SJSA1 (cell line): ENCODE measurements at regions not wholly inside any gene's neighbourhood (a gene's known extent, or its start where the extent isn't known, plus 50 kb on each side); places are given as distances from the start of the nearest gene placed in this dataset.

Source experiments
- DNase-seq, 2 experiments: peaks; one replicate each; pipeline ENCODE4 v3.0.0-alpha.2; 2015 to 2020; ENCODE audit warnings: low spot score in 2 of 2, low read depth in 1 of 2
- H3K27ac ChIP-seq: fragments of 250-450 bp; sonication (Bioruptor Pico); 2 replicates; pipeline ENCODE4 v1.5.1; 2020; ENCODE audit warnings: mild to moderate bottlenecking, moderate library complexity
- H3K27me3 ChIP-seq: fragments of 250-450 bp; sonication (Bioruptor Pico); replicated peaks from 2 replicates; pipeline ENCODE4 v1.5.1; 2020; ENCODE audit warnings: mild to moderate bottlenecking, moderate library complexity
- H3K36me3 ChIP-seq: fragments of 250-450 bp; sonication (Bioruptor Pico); 2 replicates; pipeline ENCODE4 v1.5.1; 2020; ENCODE audit warnings: mild to moderate bottlenecking
- H3K4me1 ChIP-seq: fragments of 250-450 bp; sonication (Bioruptor Pico); replicated peaks from 2 replicates; pipeline ENCODE4 v1.6.1; 2021; ENCODE audit warnings: mild to moderate bottlenecking
- H3K4me3 ChIP-seq: fragments of 250-450 bp; sonication (Bioruptor Pico); 2 replicates; pipeline ENCODE4 v1.5.1; 2020; ENCODE audit warnings: mild to moderate bottlenecking
- H3K9me3 ChIP-seq: fragments of 250-450 bp; sonication (Bioruptor Pico); replicated peaks from 2 replicates; pipeline ENCODE4 v1.5.1; 2020; ENCODE audit warnings: mild to moderate bottlenecking

DNA sequence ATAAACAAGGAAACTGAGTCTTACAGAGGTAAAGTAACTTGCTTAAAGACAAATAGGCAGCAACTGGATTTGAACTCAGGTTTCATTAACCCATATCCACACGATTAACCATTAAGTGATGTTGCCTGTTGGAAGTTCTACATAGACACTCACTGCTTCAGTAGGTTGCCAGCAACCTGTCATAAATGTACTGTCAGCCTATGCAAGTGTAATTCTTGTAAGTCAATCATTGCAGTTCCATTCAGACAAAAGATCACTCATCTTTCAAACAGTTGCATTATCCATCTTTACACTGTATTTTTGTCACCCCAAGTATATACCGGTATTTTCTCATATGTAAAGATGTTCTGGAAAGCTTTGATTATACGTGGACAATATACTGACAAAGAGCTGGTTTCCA lies 676.9 kb upstream of the PCDH20 start:
- H3K36me3 ChIP-seq, result no peaks in the 10 kb centered on the region
- no peaks in the 10 kb centered on the region for H3K4me1 ChIP-seq
- H3K9me3 ChIP-seq, result no peaks in the 10 kb centered on the region
- no peak overlapping the region for H3K4me3 ChIP-seq
- no peaks in the 10 kb centered on the region for H3K27me3 ChIP-seq
- H3K27ac ChIP-seq, result no peak overlapping the region
- no peak for DNase-seq

- Histone ChIP-seq H3K9me3 (no peaks in the 10 kb centered on the region), H3K36me3 (no peaks in the 10 kb centered on the region), H3K4me3 (no peak overlapping the region), H3K27ac (no peak overlapping the region), H3K27me3 (no peaks in the 10 kb centered on the region), H3K4me1 (no peaks in the 10 kb centered on the region)
- no peak for DNase-seq
Measured at GRCh38 chr13:62088165-62088564, 672.5 kb upstream of the PCDH20 start.

DNA sequence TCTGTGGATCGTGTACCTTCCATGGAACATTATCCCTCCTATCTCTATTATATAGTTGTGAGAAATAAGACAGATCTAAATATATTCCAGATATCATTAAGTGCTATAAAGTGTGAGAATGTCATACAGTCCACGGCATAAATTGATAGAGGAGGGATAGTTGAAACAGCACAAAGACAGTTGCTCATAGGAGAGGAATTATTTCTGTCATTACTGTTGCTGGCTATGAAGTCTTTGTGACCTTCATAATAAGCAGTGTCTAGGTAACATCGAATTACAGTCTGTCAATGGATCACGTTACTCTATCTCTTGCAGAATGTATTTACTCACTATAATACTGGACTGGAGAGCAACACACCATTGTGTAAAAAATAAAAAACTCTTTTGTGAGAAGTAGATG lies 671.5 kb upstream of the PCDH20 start:
- no peak for DNase-seq
- H3K27me3 ChIP-seq, result no peaks in the 10 kb centered on the region
- H3K4me1 ChIP-seq, result no peaks in the 10 kb centered on the region
- H3K9me3 ChIP-seq, result no peaks in the 10 kb centered on the region
- no peak overlapping the region for H3K27ac ChIP-seq
- H3K4me3 ChIP-seq, result no peak overlapping the region
- H3K36me3 ChIP-seq, result no peaks in the 10 kb centered on the region

GRCh38 chr13:62085337-62086229 lies 669.9 kb upstream of the PCDH20 start:
- Histone ChIP-seq H3K9me3 (no peaks in the 10 kb centered on the region), H3K27me3 (no peaks in the 10 kb centered on the region)
- no peak for DNase-seq

GRCh38 chr13:62084728-62085127 lies 669.1 kb upstream of the PCDH20 start:
- Histone ChIP-seq H3K27ac (no peak overlapping the region), H3K4me3 (no peak overlapping the region), H3K4me1 (no peaks in the 10 kb centered on the region), H3K9me3 (no peaks in the 10 kb centered on the region), H3K27me3 (no peaks in the 10 kb centered on the region), H3K36me3 (no peaks in the 10 kb centered on the region)
- DNase-seq, result no peak

More at GRCh38 chr13:62085337-62086229, 669.9 kb upstream of the PCDH20 start:
- H3K4me1 ChIP-seq, result no peaks in the 10 kb centered on the region
- no peaks in the 10 kb centered on the region for H3K36me3 ChIP-seq
- no peak overlapping the region for H3K4me3 ChIP-seq
- no peak overlapping the region for H3K27ac ChIP-seq

- no peak for DNase-seq
- Histone ChIP-seq H3K27ac (no peak overlapping the region), H3K9me3 (no peaks in the 10 kb centered on the region), H3K27me3 (no peaks in the 10 kb centered on the region), H3K36me3 (no peaks in the 10 kb centered on the region), H3K4me1 (no peaks in the 10 kb centered on the region), H3K4me3 (no peak overlapping the region)
Measured at GRCh38 chr13:62067821-62068220, 652.2 kb upstream of the PCDH20 start.

- H3K27me3 ChIP-seq, result no peaks in the 10 kb centered on the region
- H3K9me3 ChIP-seq, result no peaks in the 10 kb centered on the region
- H3K27ac ChIP-seq, result no peak overlapping the region
- no peak overlapping the region for H3K4me3 ChIP-seq
- H3K4me1 ChIP-seq, result no peaks in the 10 kb centered on the region
- H3K36me3 ChIP-seq, result no peaks in the 10 kb centered on the region
- DNase-seq, result no peak
Measured at GRCh38 chr13:62065016-62065415, 649.4 kb upstream of the PCDH20 start.

DNA sequence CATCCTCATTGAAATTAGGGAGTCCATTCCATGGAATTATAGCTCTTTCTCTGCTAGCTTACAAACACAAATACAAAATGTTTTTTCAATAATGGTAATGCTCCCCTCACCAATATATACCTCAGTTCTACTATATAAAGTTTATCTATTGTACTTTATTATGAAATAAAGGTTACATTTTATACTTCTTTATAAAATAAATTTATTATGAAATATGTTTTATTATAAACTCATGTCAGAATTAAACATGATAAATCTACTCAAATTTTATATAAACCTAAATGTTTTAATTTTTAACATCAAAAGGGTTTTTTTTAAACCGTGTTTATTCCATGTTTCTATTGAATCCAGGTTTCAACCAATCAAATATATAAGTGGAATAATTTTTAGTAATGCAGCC lies 646.1 kb upstream of the PCDH20 start:
- Histone ChIP-seq H3K27ac (no peak overlapping the region), H3K4me1 (no peaks in the 10 kb centered on the region), H3K27me3 (no peaks in the 10 kb centered on the region), H3K36me3 (no peaks in the 10 kb centered on the region), H3K9me3 (no peaks in the 10 kb centered on the region), H3K4me3 (no peak overlapping the region)
- no peak for DNase-seq

- H3K27ac ChIP-seq, result no peak overlapping the region
- no peak overlapping the region for H3K4me3 ChIP-seq
- no peaks in the 10 kb centered on the region for H3K27me3 ChIP-seq
- no peaks in the 10 kb centered on the region for H3K4me1 ChIP-seq
- no peaks in the 10 kb centered on the region for H3K36me3 ChIP-seq
- no peak for DNase-seq
- no peaks in the 10 kb centered on the region for H3K9me3 ChIP-seq
Measured at GRCh38 chr13:62060570-62060969, 644.9 kb upstream of the PCDH20 start.

DNA sequence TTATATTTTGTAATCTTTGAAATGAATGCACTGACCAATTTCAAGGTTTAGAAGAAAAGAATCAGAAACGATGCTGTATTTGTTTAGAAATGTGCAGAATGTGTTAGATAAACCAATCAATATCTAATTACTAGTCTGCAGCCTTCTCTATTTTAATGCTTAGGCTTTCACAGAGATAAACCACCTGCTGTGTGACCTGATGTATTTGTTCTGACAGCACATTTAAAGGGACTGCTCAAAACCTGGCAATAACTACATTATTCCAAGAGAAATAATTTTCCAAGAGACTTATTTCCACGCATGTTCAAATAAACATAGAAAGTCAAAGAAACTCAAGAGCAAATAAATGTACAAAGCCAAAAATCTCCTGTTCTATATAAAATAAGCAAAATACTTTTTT lies 641.6 kb upstream of the PCDH20 start:
- H3K27ac ChIP-seq, result no peak overlapping the region
- no peak for DNase-seq

DNA sequence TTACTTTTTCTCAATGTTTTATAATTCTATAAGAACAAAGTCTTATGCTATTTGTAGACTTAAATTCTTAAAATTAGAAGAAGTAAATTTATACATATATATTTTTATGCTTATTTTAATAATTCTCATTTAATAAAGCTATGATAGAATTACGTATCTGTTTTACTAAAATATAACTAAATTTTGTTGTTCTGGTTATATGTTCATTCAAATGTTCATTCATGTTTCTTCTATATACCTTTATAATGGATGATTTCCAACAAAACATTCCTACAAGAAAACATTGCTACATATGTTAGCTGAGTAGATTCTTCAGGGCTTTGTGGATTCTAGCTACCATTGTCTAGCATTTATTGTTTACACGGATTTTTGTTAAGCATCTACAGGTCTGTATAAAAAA lies 634.3 kb upstream of the PCDH20 start:
- Histone ChIP-seq H3K4me1 (no peaks in the 10 kb centered on the region), H3K4me3 (no peak overlapping the region), H3K36me3 (no peaks in the 10 kb centered on the region), H3K9me3 (no peaks in the 10 kb centered on the region), H3K27me3 (no peaks in the 10 kb centered on the region), H3K27ac (no peak overlapping the region)
- no peak for DNase-seq

More for the DNA sequence above, 641.6 kb upstream of the PCDH20 start:
- Histone ChIP-seq H3K9me3 (no peaks in the 10 kb centered on the region), H3K36me3 (no peaks in the 10 kb centered on the region), H3K4me3 (no peak overlapping the region), H3K27me3 (no peaks in the 10 kb centered on the region), H3K4me1 (no peaks in the 10 kb centered on the region)

- no peak for DNase-seq
- Histone ChIP-seq H3K4me3 (no peak overlapping the region), H3K9me3 (no peaks in the 10 kb centered on the region), H3K36me3 (no peaks in the 10 kb centered on the region), H3K27me3 (no peaks in the 10 kb centered on the region), H3K27ac (no peak overlapping the region), H3K4me1 (no peaks in the 10 kb centered on the region)
Measured at GRCh38 chr13:62046512-62046911, 630.9 kb upstream of the PCDH20 start.

- Histone ChIP-seq H3K27me3 (no peaks in the 10 kb centered on the region), H3K27ac (no peak overlapping the region), H3K9me3 (no peaks in the 10 kb centered on the region), H3K4me1 (no peaks in the 10 kb centered on the region), H3K36me3 (no peaks in the 10 kb centered on the region), H3K4me3 (no peak overlapping the region)
- no peak for DNase-seq
Measured at GRCh38 chr13:62043600-62043999, 628.0 kb upstream of the PCDH20 start.

GRCh38 chr13:62040806-62041205 lies 625.2 kb upstream of the PCDH20 start:
- DNase-seq, result no peak
- no peaks in the 10 kb centered on the region for H3K4me1 ChIP-seq

DNA sequence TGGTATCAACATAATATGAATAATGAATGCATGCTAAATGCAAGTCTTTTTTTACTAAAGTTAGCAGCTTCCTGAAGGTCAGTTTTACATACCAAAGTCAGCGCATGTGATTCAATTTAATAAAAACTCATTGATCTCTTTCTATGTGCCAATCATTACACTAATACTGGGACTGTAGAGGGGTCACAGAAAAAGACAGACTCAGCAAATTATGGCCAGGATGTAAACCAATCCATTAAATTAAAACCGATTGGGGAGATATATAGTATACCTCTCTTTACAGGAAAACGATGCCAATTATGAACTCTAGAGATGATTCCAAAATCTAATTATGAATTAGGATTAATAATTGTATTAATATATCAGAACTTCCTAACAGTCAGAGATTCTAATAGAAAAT lies 624.4 kb upstream of the PCDH20 start:
- no peak overlapping the region for H3K27ac ChIP-seq
- no peaks in the 10 kb centered on the region for H3K36me3 ChIP-seq
- no peaks in the 10 kb centered on the region for H3K9me3 ChIP-seq
- no peaks in the 10 kb centered on the region for H3K4me1 ChIP-seq
- no peak for DNase-seq
- H3K27me3 ChIP-seq, result no peaks in the 10 kb centered on the region
- H3K4me3 ChIP-seq, result no peak overlapping the region

More at GRCh38 chr13:62040806-62041205, 625.2 kb upstream of the PCDH20 start:
- H3K4me3 ChIP-seq, result no peak overlapping the region
- no peaks in the 10 kb centered on the region for H3K9me3 ChIP-seq
- no peaks in the 10 kb centered on the region for H3K36me3 ChIP-seq
- H3K27ac ChIP-seq, result no peak overlapping the region
- H3K27me3 ChIP-seq, result no peaks in the 10 kb centered on the region
